AG09319 (cell line): ENCODE measurements at regions not wholly inside any gene's neighbourhood (a gene's known extent, or its start where the extent isn't known, plus 50 kb on each side); places are given as distances from the start of the nearest gene placed in this dataset.

ENCODE experiments used
- DNase-seq: peaks from one replicate; pipeline ENCODE4 v3.0.0-alpha.2; 2010; ENCODE audit warnings: low read depth; ENCODE audit errors: extremely low read depth
- CTCF ChIP-seq: IDR thresholded peaks from 2 replicates; pipeline ENCODE4 v1.5.1; 2011; ENCODE audit warnings: low read depth, mild to moderate bottlenecking, inconsistent platforms, low read length, moderate library complexity

DNA sequence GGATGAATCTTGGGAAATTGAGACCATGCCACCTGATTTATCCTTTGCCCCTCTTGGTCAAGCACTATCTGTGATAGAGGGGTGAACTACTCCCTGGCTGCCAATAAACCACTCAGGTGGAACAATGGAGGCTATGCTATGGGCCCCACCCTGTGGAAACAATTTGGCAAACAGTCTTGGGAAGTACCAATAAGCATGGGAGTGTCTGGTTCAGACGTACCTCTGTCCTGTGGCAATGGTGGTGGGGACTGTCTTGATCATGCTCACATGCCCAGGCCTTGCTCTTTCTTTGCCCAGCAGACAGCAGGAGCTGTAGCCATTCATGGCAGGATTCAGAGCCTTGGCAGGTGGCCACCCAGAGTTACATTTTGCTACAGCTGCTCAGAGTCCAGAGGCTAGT is 658.7 kb downstream of the KCNJ3 start:
- TF ChIP-seq CTCF, result no peak
- no peak for DNase-seq

GRCh38 chr2:155356250-155356649 is 657.8 kb downstream of the KCNJ3 start:
- no peak for TF ChIP-seq CTCF
- no peak for DNase-seq

DNA sequence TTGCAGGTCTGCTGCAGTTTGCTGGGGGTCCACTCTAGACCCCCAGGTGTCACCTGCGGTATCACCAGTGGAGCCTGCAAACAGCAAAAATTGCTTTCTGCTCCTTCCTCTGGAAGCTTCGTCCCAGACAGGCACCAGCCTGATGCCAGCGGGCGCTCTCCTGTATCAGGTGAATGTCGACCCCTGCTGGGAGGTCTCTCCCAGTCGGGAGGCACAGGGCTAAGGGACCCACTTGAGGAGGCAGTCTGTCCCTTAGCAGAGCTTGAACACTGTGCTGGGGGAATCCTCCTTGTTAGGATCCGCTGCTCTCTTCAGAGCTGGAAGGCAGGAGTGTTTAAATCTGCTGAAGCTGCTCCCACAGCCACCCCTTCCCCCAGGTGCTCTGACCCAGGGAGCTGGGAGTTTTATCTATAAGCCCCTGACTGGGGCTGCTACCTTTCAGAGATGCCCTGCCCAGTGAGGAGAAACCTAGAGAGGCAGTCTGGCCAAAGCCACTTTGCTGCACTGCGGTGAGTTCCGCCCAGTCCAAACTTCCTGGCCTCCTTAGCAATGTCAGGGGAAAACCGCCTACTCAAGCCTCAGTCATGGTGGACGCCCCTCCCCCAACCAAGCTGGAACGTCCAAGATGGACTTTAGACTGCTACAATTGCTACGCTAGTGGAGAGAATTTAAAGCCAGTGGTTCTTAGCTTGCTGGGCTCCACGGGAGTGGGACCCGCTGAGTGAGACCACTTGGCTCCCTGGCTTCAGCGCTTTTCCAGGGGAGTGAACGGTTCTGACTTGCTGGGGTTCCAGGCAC is 652.5 kb downstream of the KCNJ3 start:
- DNase-seq, result no peak
- no peak for TF ChIP-seq CTCF

GRCh38 chr2:155332016-155332415 is 633.5 kb downstream of the KCNJ3 start:
- TF ChIP-seq CTCF, result no peak
- DNase-seq, result no peak

DNA sequence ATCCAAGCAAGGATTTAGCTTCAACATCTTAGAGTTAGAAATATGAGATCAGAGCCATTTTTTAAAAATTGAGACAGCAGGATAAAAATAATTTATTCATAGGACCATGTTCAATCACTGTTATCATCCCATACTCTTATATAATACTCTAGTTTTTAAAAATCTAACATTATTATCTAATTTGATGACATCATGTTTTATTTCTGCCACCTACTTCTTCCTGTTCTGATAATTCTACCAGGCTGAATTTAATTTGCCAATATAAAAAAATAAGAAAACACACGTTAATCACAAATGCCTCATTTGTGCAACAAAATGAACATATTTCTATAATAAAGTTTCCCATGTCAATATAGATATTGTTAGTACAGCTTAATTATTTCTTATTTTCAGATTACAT is 621.7 kb downstream of the KCNJ3 start:
- no peak for DNase-seq
- no peak for TF ChIP-seq CTCF

GRCh38 chr2:155318710-155319109 is 620.2 kb downstream of the KCNJ3 start:
- DNase-seq, result no peak
- TF ChIP-seq CTCF, result no peak

DNA sequence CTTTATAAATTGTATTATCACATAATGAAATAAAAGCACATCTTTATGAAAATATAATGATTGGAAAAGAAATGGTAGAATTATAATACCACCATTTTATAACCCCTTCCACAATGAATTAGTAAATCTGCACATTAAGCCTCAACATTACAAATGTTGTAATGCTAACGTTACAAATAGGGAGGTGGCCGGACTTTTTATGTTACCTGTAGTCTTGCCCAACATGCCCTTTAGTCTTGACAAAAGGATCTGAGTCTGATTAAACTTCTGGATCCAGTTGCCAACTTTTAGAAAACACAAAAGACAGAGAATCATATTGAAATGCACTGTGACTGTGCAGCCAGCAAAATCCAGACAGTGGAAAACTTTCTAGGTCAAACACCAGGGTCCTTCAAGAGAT is 617.3 kb downstream of the KCNJ3 start:
- no peak for TF ChIP-seq CTCF
- DNase-seq, result no peak
